ENCODE measurements at regions not wholly inside any gene's neighbourhood (a gene's known extent, or its start where the extent isn't known, plus 50 kb on each side); places are given as distances from the start of the nearest gene placed in this dataset.

DNA sequence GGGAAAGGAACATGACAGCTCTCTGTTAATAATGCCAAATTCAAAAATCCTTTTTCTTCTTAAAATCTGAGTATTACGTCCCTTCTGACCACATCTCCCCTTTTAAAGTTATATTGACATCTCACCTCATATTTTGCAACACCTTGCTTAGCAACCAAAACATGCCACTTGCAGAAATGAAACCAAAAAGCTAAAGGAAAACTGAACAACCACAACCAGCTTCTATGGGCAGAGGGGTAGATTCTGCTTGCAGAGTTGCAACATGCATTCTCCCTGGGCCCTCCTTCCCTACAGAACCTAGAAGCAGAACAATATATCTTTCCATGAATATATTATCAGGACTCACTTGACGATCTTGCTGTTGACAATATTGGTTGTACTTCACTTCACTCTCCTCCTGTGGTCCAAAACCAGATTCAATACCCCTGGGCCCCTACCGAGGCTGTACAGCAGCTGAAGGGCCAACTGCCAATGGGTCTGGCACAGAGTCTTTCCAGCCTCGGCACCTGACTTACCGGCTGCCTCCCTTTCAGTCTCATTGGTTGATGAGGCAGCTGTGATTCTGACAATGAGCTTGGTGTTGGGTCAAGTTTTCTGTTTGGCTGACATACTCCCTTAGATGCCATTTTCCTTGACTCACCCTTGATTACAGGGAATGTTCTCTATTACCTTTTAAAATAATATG, 616.6 kb downstream of the ZEB2 start:
- TF ChIP-seq EZH2phosphoT487 (IDR thresholded peaks at IDR 0.05) (no peak), EZH2 (IDR thresholded peaks at IDR 0.05) (no peak)
- TF ChIP-seq, protein P1, sequence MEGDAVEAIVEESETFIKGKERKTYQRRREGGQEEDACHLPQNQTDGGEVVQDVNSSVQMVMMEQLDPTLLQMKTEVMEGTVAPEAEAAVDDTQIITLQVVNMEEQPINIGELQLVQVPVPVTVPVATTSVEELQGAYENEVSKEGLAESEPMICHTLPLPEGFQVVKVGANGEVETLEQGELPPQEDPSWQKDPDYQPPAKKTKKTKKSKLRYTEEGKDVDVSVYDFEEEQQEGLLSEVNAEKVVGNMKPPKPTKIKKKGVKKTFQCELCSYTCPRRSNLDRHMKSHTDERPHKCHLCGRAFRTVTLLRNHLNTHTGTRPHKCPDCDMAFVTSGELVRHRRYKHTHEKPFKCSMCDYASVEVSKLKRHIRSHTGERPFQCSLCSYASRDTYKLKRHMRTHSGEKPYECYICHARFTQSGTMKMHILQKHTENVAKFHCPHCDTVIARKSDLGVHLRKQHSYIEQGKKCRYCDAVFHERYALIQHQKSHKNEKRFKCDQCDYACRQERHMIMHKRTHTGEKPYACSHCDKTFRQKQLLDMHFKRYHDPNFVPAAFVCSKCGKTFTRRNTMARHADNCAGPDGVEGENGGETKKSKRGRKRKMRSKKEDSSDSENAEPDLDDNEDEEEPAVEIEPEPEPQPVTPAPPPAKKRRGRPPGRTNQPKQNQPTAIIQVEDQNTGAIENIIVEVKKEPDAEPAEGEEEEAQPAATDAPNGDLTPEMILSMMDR (IDR thresholded peaks at IDR 0.05): no peak

Measured in neural progenitor cell (in vitro differentiated cells).